Hepatocyte (in vitro differentiated cells): ENCODE measurements at regions not wholly inside any gene's neighbourhood (a gene's known extent, or its start where the extent isn't known, plus 50 kb on each side); places are given as distances from the start of the nearest gene placed in this dataset.

Source experiments
- CTCF ChIP-seq: fragments of 200-600 bp; sonication (generic); IDR thresholded peaks from 2 replicates; pipeline ENCODE4 v1.5.1; 2016; ENCODE audit warnings: antibody characterized with exemption, mild to moderate bottlenecking; ENCODE audit not compliant: poor library complexity
- EZH2 ChIP-seq: fragments of 200-600 bp; sonication (generic); IDR thresholded peaks from 2 replicates; pipeline ENCODE4 v1.6.1; 2016; ENCODE audit warnings: antibody characterized with exemption, mild to moderate bottlenecking, borderline replicate concordance

- TF ChIP-seq CTCF = no peak
- TF ChIP-seq EZH2 = no peak
These were observed 672.2 kb downstream of the CPS1 start for GRCh38 chr2:211228559-211228958.
